Panc1 (cell line): ENCODE measurements at regions not wholly inside any gene's neighbourhood (a gene's known extent, or its start where the extent isn't known, plus 50 kb on each side); places are given as distances from the start of the nearest gene placed in this dataset.

Experiments
- POLR2AphosphoS5 ChIP-seq: IDR thresholded peaks from 2 replicates; pipeline ENCODE4 v1.6.1; 2012; ENCODE audit warnings: mild to moderate bottlenecking, low read depth, low read length, moderate library complexity
- TF ChIP-seq, protein P1 (sequence below): fragments of 450-650 bp; IDR thresholded peaks from 2 replicates; pipeline ENCODE4 v1.5.1; 2017; ENCODE audit warnings: mild to moderate bottlenecking
- TF ChIP-seq, protein P2 (sequence below), 2 experiments: IDR thresholded peaks; 2 replicates each; pipeline ENCODE4 v1.6.1; 2011 to 2012; ENCODE audit warnings: low read depth in 2 of 2, control low read depth in 1 of 2, low read length in 1 of 2, mild to moderate bottlenecking in 1 of 2, moderate library complexity in 1 of 2; ENCODE audit not compliant: insufficient read depth in 1 of 2

- TF ChIP-seq, protein P1, sequence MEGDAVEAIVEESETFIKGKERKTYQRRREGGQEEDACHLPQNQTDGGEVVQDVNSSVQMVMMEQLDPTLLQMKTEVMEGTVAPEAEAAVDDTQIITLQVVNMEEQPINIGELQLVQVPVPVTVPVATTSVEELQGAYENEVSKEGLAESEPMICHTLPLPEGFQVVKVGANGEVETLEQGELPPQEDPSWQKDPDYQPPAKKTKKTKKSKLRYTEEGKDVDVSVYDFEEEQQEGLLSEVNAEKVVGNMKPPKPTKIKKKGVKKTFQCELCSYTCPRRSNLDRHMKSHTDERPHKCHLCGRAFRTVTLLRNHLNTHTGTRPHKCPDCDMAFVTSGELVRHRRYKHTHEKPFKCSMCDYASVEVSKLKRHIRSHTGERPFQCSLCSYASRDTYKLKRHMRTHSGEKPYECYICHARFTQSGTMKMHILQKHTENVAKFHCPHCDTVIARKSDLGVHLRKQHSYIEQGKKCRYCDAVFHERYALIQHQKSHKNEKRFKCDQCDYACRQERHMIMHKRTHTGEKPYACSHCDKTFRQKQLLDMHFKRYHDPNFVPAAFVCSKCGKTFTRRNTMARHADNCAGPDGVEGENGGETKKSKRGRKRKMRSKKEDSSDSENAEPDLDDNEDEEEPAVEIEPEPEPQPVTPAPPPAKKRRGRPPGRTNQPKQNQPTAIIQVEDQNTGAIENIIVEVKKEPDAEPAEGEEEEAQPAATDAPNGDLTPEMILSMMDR = no peak
- TF ChIP-seq, protein P2, sequence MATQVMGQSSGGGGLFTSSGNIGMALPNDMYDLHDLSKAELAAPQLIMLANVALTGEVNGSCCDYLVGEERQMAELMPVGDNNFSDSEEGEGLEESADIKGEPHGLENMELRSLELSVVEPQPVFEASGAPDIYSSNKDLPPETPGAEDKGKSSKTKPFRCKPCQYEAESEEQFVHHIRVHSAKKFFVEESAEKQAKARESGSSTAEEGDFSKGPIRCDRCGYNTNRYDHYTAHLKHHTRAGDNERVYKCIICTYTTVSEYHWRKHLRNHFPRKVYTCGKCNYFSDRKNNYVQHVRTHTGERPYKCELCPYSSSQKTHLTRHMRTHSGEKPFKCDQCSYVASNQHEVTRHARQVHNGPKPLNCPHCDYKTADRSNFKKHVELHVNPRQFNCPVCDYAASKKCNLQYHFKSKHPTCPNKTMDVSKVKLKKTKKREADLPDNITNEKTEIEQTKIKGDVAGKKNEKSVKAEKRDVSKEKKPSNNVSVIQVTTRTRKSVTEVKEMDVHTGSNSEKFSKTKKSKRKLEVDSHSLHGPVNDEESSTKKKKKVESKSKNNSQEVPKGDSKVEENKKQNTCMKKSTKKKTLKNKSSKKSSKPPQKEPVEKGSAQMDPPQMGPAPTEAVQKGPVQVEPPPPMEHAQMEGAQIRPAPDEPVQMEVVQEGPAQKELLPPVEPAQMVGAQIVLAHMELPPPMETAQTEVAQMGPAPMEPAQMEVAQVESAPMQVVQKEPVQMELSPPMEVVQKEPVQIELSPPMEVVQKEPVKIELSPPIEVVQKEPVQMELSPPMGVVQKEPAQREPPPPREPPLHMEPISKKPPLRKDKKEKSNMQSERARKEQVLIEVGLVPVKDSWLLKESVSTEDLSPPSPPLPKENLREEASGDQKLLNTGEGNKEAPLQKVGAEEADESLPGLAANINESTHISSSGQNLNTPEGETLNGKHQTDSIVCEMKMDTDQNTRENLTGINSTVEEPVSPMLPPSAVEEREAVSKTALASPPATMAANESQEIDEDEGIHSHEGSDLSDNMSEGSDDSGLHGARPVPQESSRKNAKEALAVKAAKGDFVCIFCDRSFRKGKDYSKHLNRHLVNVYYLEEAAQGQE (IDR thresholded peaks at IDR 0.05; ENCODE audit: insufficient read depth in 1 of 2, low read depth in 2 of 2, low read length in 1 of 2) = no peak
- no peak for TF ChIP-seq POLR2AphosphoS5
Observed at GRCh38 chr1:221841983-221842335, 100.1 kb upstream of the DUSP10 start.
